Dermis microvascular lymphatic vessel endothelial cell (primary cell): ENCODE measurements at regions not wholly inside any gene's neighbourhood (a gene's known extent, or its start where the extent isn't known, plus 50 kb on each side); places are given as distances from the start of the nearest gene placed in this dataset.
A peak's percentile ranks its signal among the peaks of the same experiment; 100 is the strongest.

Source experiments
- DNase-seq, 2 donors: peaks; one replicate each; pipeline versions ENCODE4 v3.0.0 to v3.0.0-alpha.2; 2010; ENCODE audit warnings: low read depth in 2 of 2

GRCh38 chr18:24734058-24734457, 273.6 kb downstream of the HRH4 start:
- peak; percentile 7 to 20 for DNase-seq

GRCh38 chr18:24735624-24736231, 275.3 kb downstream of the HRH4 start:
- DNase-seq: no peak

- no peak for DNase-seq
These were observed 276.4 kb downstream of the HRH4 start for GRCh38 chr18:24736662-24737330.

- DNase-seq: no peak
These were observed 280.4 kb downstream of the HRH4 start for GRCh38 chr18:24740829-24741228.

- no peak for DNase-seq
These were observed 280.9 kb downstream of the HRH4 start for GRCh38 chr18:24741321-24741720.

- no peak for DNase-seq
These were observed 281.7 kb downstream of the HRH4 start for GRCh38 chr18:24741965-24742724.

GRCh38 chr18:24754583-24755253, 294.3 kb downstream of the HRH4 start:
- DNase-seq: no peak

GRCh38 chr18:24756385-24756784, 295.9 kb downstream of the HRH4 start:
- no peak for DNase-seq

- no peak for DNase-seq
These were observed 296.7 kb downstream of the HRH4 start for GRCh38 chr18:24757134-24757533.

GRCh38 chr18:24761765-24762164, 301.3 kb downstream of the HRH4 start:
- no peak for DNase-seq

GRCh38 chr18:24762511-24762910, 302.1 kb downstream of the HRH4 start:
- no peak for DNase-seq

GRCh38 chr18:24763765-24764513, 303.5 kb downstream of the HRH4 start:
- no peak for DNase-seq

- DNase-seq: no peak
These were observed 304.3 kb downstream of the HRH4 start for GRCh38 chr18:24764766-24765165.

- no peak for DNase-seq
These were observed 305.9 kb downstream of the HRH4 start for GRCh38 chr18:24766376-24766775.

GRCh38 chr18:24770311-24771024, 310.0 kb downstream of the HRH4 start:
- DNase-seq: no peak

GRCh38 chr18:24771300-24771699, 310.9 kb downstream of the HRH4 start:
- no peak for DNase-seq

GRCh38 chr18:24773101-24773500, 312.7 kb downstream of the HRH4 start:
- no peak for DNase-seq

- DNase-seq: no peak
These were observed 315.6 kb downstream of the HRH4 start for GRCh38 chr18:24776019-24776418.

GRCh38 chr18:24778810-24779418, 318.5 kb downstream of the HRH4 start:
- peak in 1 of 2 donors; percentile 15 for DNase-seq

GRCh38 chr18:24782566-24782965, 322.1 kb downstream of the HRH4 start:
- DNase-seq: no peak
